OCI-LY3 (cell line): ENCODE measurements at regions not wholly inside any gene's neighbourhood (a gene's known extent, or its start where the extent isn't known, plus 50 kb on each side); places are given as distances from the start of the nearest gene placed in this dataset.

Source experiments
- CTCF ChIP-seq: fragments of 200-600, 300-600 bp; sonication (generic); IDR thresholded peaks from 2 replicates; pipeline ENCODE4 v1.5.1; 2014; ENCODE audit warnings: antibody characterized with exemption, low read length, low read depth
- EZH2phosphoT487 ChIP-seq: fragments of 200-600 bp; shearing (Covaris generic); IDR thresholded peaks from 2 replicates; pipeline ENCODE4 v1.6.1; 2018; ENCODE audit warnings: antibody characterized with exemption, mixed run types, low read depth

GRCh38 chr1:103283841-103284669 lies 175.7 kb upstream of the COL11A1 start:
- TF ChIP-seq CTCF (no peak), EZH2phosphoT487 (no peak)
